HG03060 (cell line): ENCODE measurements at regions not wholly inside any gene's neighbourhood (a gene's known extent, or its start where the extent isn't known, plus 50 kb on each side); places are given as distances from the start of the nearest gene placed in this dataset.

Experiments used
- ATAC-seq: cut with Tn5 transposase; IDR thresholded peaks from one replicate; pipeline ENCODE4 v1.9.1; 2021; ENCODE audit warnings: low read depth, moderate number of reproducible peaks; ENCODE audit not compliant: unreplicated experiment

DNA sequence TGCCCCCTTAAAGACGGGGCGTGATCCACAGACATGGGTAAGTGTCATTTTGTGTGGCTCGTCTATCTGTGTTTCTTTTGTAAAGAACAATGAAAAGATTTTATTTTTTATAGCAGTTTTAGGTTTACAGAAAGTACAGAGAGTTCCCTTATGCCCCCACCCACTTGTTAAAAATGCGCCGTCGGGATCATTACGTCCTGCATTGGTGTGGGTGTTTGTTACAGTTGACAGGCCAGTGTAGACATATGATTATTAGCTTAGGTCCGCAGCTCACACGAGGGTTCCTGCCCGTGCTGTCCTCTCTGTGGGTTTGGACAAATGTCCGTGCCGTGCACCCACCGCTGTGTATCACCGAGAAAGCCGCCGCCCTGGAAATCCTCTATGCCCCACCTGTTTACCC lies 50.5 kb downstream of the RGS12 start:
- no peak for ATAC-seq

DNA sequence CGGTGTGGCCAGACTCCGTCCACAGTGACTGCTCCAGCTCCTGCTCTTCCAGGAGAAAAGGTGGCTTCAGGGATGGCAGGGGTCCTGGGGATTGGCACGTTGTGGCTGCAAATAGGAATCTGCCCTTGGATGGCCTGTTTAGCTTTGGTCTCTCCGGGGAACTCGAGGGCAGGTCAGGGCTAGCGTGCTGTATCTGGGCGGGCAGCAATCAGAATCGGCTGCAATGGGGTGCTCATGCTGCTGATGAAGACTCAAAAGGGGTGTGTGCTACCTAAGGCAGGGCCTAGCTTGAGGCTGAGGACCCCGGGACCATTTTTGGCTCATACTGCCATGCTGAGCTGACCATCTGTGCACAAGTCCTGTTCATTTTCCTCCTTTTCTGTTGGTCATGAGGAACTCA lies 51.3 kb downstream of the RGS12 start:
- ATAC-seq = no peak

- no peak for ATAC-seq
Observed at GRCh38 chr4:3344596-3344995, 51.8 kb downstream of the RGS12 start.

DNA sequence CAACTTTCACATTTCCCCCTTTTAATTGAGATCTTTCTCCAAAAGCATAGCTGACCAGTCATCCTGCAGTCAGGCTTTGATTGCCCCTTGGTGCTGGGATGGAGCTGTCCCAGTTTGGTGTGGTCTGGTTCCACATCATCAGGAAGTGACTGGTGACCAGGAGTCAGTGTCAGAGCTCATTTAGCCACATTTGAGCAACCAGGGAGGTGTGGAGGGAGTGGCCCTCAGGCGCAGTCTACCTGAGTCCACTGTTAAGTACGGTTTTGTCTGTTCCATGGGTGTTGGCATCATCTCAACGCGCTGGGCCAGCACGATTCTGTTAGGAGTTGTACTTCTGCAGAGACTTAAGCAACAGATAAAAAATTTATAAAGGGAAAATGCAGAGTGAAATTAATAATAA lies 52.6 kb downstream of the RGS12 start:
- no peak for ATAC-seq

- no peak for ATAC-seq
Observed at GRCh38 chr4:3346146-3346545, 53.3 kb downstream of the RGS12 start.

- ATAC-seq = no peak
Observed at GRCh38 chr4:3347871-3348270, 55.0 kb downstream of the RGS12 start.

GRCh38 chr4:3348621-3349020 lies 55.8 kb downstream of the RGS12 start:
- no peak for ATAC-seq

- no peak for ATAC-seq
Observed at GRCh38 chr4:3349116-3349515, 56.3 kb downstream of the RGS12 start.

DNA sequence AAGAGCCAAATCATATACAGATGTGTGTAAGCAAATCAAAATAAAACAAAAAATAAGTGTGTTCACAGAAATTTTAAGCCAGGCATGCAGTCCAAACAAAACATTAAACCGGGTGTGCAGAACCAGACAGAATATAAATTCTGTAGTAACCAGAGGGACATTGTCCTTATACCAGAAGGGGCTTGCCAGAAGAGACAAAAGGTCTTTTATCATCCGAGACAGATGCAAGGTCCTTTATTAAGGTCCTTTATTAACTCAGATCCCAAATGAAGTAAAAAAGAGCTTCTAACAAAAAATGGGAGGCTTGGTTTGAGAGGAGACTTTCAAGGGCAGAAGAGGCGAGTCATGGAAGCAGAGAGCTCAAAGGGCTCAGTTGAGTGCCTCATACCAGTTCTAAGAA lies 59.2 kb downstream of the RGS12 start:
- no peak for ATAC-seq

DNA sequence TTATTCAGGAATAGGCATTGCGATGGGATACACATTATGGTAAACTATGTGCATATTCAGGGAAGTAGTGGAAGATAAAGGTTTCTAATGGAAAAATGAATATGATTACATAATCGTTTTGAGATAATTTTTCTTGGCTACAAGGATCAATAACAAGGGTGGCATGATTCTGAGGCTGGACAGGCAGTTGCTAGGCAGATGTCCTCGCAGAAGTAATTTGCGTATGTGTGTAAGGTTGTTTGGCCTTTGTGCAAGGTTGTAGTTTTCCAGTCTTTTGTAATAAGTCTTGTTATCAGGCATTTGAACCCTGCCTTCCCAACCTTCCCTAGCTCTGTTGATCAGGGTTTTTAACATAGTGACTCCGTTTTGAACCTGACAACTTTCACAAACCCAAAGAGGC lies 59.7 kb downstream of the RGS12 start:
- ATAC-seq = no peak

DNA sequence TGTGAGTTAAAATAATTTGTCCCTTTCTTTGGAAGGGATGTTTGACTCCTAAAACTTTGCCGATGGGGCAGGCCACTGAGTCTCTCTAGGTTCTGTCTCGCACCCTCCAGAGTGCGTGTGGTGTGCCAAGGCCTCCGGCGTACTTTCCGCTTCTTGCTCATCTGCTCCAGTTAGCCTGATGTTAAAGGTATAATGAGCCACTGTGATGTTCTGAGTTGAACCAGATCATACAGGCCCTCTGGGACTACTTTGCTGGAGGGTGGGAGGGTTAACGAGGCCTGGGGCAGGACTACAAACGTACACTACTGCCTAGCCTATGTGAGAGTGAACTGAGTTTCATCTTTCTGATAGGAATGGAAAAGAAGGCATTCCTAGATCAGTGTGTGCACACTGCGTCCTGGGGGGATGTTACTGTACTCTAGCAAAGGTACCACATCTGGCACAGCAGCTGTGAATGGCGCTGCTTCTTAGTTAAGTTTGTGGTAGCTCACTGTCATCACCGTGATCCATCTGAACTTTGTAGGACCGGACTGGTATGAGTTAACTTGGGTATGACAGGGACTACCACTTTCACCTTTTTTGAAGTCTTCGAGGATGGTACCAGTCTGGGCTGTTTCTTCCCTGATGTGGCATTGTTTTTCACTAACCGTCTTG lies 60.2 kb downstream of the RGS12 start:
- no peak for ATAC-seq

DNA sequence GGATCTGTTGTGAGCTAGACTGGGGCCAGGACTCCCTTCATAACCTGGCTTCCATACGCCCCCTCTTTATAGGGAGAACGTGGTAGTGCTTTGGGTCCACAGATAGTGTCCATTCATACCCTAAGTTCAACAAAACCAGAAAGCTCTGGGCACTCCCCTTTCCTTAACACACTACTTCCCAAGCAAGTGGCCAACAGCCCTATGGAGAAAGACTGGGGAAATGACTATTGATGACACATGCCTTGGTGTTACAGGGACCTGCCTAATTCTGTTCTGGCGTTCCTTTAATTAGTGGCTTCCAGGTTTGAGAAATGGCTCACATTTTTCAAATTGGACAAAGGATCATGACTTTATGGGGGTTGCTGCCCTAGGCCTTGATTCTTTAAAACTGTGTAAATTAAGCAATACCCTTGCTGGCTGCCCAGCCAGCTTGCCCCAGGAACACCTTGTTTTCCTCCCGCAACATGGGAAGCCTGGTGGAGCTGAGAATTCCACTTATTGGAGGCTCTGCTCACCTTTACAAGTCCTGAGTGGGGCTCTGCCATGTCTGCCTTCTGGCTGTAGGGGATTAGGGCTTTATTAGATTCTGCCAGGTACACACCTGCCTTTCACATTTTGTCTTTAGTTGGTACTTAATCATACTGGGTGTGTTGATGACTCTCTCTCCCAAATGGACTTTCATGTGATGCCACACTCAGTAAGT lies 61.1 kb downstream of the RGS12 start:
- ATAC-seq = no peak

DNA sequence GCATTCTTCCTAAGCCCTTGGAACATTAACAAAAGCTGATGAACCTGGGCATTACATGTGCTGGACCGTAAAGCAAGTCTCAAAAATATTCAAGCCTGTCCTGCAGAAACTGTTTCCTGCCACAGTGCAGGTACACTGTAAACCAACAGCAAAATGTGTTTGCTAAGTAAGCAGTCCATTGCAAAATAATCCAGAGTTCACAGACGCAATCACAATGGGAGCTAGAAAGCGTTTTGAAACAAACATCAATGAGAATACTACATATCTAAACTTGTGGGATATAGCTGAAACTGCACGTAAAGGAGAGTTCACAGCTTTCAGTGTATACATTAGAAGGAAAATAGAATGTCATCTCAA lies 61.6 kb downstream of the RGS12 start:
- no peak for ATAC-seq

GRCh38 chr4:3355266-3355748 lies 62.5 kb downstream of the RGS12 start:
- peak; percentile 57 for ATAC-seq

- no peak for ATAC-seq
Observed at GRCh38 chr4:3358656-3359055, 65.8 kb downstream of the RGS12 start.

DNA sequence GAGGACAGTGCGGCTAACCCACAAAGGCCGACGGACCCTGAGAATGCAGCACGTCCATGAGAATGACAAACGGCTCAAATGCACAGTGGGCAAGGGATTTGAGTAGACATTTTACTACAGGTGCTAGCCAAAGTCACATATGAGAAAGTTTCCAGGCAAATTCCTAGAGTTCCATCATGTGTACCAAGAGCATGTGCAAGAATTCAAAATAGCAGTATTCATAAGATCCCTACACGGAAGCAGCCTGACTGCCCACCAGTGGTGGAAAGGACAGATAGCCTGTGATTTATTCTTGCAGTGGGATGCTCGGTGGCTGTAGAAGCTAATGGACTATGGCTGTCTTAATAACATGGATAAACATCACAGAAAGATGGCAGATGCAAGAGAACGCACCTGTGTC lies 68.0 kb downstream of the RGS12 start:
- no peak for ATAC-seq

DNA sequence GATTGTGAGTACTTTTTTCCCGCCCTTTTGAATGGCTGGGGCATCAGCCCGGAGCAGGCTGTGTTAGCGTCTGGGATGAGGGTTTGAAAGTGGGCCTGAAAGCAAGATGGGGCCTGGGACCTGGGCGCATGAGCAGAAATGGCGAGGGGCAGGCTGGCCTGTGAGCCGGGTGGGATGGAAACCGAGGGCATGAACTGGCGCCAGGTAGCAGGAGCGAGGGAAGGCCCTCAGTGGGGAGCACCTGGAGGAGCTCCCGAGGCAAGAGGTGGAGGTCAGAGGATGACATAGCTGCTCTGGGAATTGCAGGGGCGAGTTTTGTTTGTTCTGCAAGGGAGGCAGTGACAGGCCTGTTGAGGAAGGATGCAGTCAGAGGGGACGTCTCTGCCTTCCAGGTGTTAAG lies 68.6 kb downstream of the RGS12 start:
- ATAC-seq = no peak

GRCh38 chr4:3361896-3362295 lies 69.1 kb downstream of the RGS12 start:
- ATAC-seq = no peak

DNA sequence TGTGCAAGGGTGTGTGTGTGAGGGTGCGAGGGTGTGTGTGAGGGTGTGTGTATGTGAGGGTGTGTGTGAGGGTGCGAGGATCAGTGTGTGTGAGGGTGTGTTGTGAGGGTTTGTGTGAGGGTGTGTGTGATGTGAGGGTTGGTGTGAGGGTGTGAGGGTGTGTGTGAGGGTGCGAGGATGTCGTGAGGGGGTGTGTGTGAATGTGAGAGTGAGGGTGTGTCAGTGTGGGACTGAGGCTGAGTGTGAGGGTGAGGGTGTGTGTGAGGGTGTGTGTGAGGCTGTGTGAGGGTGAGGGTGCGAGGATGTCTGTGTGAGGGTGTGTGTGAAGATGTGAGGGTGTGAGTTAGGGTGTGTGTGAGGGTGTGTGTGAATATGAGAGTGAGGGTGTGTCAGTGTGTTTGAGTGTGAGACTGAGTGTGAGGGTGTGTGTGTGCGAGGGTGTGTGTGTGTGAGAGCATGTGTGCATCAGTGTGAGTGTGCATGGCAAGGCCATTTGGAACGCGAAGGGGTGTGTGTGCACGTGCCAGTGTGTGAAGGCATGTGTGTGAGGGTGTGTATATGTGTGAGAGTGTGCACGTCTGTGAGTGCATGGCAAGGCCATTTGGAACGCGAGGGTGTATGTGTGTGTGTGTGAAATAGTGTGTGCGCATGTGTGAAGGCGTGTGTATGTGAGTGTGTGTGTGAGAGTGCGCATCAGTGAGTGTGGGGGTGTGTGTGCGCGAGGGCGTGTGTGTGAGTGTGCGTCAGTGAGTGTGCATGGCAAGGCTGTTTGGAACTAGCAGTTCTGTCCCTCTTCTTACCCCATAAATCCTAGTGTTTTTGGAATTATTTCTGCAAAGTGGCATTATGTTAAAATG lies 69.8 kb downstream of the RGS12 start:
- no peak for ATAC-seq

- no peak for ATAC-seq
Observed at GRCh38 chr4:3363411-3364141, 70.8 kb downstream of the RGS12 start.

DNA sequence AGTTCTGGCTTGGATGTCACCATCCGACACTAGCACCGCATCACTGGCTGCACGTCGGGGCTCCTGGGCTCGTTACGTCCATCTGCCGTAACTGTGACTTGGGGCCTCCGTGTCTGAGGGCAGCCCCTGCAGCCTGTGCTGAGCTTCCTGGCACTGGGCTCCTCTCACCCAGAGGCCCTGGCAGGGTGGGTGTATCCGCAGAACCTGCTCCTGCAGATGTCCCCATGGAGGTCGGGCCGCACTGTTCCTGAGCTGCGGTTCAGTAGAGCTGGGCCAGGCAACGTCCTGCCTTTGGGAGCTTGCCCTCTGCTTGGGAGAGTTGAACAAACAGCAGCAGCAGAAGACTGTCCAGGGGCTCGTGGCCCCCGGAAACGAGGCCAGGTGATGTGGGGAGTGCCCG lies 71.4 kb downstream of the RGS12 start:
- no peak for ATAC-seq
